NOMO-1 (cell line): ENCODE measurements at regions not wholly inside any gene's neighbourhood (a gene's known extent, or its start where the extent isn't known, plus 50 kb on each side); places are given as distances from the start of the nearest gene placed in this dataset.

ENCODE experiments used
- DNase-seq, 2 experiments: peaks; one replicate each; lab custom pipeline; 2025; ENCODE audit not compliant: unreplicated experiment in 2 of 2; lab: John Stamatoyannopoulos, UW

GRCh38 chr2:145626301-145626700 lies 1106.4 kb upstream of the ZEB2 start:
- DNase-seq = no peak

GRCh38 chr2:145625111-145625510 lies 1105.2 kb upstream of the ZEB2 start:
- DNase-seq = no peak

GRCh38 chr2:145623136-145623535 lies 1103.2 kb upstream of the ZEB2 start:
- no peak for DNase-seq

GRCh38 chr2:145622285-145622684 lies 1102.4 kb upstream of the ZEB2 start:
- no peak for DNase-seq

GRCh38 chr2:145617906-145618305 lies 1098.0 kb upstream of the ZEB2 start:
- no peak for DNase-seq

GRCh38 chr2:145617420-145617819 lies 1097.5 kb upstream of the ZEB2 start:
- DNase-seq = no peak

- DNase-seq = no peak
These were observed 1095.7 kb upstream of the ZEB2 start for GRCh38 chr2:145615626-145616025.

- no peak for DNase-seq
These were observed 1090.0 kb upstream of the ZEB2 start for GRCh38 chr2:145609951-145610350.

GRCh38 chr2:145601361-145601925 lies 1081.5 kb upstream of the ZEB2 start:
- no peak for DNase-seq

GRCh38 chr2:145600811-145601210 lies 1080.9 kb upstream of the ZEB2 start:
- no peak for DNase-seq

GRCh38 chr2:145599756-145600155 lies 1079.8 kb upstream of the ZEB2 start:
- no peak for DNase-seq

- DNase-seq = no peak
These were observed 1078.5 kb upstream of the ZEB2 start for GRCh38 chr2:145598434-145598833.

- no peak for DNase-seq
These were observed 1077.9 kb upstream of the ZEB2 start for GRCh38 chr2:145597809-145598208.

GRCh38 chr2:145597006-145597405 lies 1077.1 kb upstream of the ZEB2 start:
- no peak for DNase-seq

GRCh38 chr2:145596416-145596815 lies 1076.5 kb upstream of the ZEB2 start:
- peak in 1 of 2 experiments; percentile 57 for DNase-seq

- DNase-seq = no peak
These were observed 1075.4 kb upstream of the ZEB2 start for GRCh38 chr2:145595296-145595695.

- no peak for DNase-seq
These were observed 1074.2 kb upstream of the ZEB2 start for GRCh38 chr2:145593991-145594614.

GRCh38 chr2:145593280-145593679 lies 1073.4 kb upstream of the ZEB2 start:
- DNase-seq = no peak

- DNase-seq = no peak
These were observed 1072.4 kb upstream of the ZEB2 start for GRCh38 chr2:145592361-145592760.

GRCh38 chr2:145591109-145591809 lies 1071.3 kb upstream of the ZEB2 start:
- DNase-seq = peak; percentile 42 to 63

- no peak for DNase-seq
These were observed 1068.0 kb upstream of the ZEB2 start for GRCh38 chr2:145587922-145588321.

GRCh38 chr2:145584353-145584752 lies 1064.4 kb upstream of the ZEB2 start:
- DNase-seq = peak; percentile 72 to 95
